VCaP (cell line): ENCODE measurements at regions not wholly inside any gene's neighbourhood (a gene's known extent, or its start where the extent isn't known, plus 50 kb on each side); places are given as distances from the start of the nearest gene placed in this dataset.

Experiments
- H3K27ac ChIP-seq: fragments of 450-650 bp; 2 replicates; pipeline ENCODE4 v1.5.1; 2017
- TF ChIP-seq, protein P1 (sequence below): fragments of 450-650 bp; conservative IDR thresholded peaks from 2 replicates; pipeline ENCODE4 v1.5.1; 2017; ENCODE audit warnings: mild to moderate bottlenecking, moderate library complexity

DNA sequence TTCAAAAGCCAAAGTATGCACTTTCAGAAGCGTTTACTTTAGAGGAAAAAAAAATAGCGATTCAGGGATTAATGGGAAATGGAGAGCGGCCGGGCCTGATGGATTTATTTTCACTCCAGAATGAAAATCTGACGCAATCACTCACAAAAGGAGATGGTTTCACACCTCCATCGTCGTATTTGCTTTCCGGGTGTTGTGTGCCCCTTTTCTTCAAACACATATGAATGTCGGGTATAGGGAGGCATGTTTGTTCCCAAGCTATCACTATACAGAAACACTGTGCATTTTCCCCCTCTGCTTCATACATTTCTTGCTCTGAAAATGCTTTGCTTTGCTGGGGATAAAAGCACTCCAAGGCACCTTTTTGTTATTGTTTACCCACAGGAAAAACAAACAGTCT, 562.2 kb upstream of the ZFHX3 start:
- TF ChIP-seq, protein P1, sequence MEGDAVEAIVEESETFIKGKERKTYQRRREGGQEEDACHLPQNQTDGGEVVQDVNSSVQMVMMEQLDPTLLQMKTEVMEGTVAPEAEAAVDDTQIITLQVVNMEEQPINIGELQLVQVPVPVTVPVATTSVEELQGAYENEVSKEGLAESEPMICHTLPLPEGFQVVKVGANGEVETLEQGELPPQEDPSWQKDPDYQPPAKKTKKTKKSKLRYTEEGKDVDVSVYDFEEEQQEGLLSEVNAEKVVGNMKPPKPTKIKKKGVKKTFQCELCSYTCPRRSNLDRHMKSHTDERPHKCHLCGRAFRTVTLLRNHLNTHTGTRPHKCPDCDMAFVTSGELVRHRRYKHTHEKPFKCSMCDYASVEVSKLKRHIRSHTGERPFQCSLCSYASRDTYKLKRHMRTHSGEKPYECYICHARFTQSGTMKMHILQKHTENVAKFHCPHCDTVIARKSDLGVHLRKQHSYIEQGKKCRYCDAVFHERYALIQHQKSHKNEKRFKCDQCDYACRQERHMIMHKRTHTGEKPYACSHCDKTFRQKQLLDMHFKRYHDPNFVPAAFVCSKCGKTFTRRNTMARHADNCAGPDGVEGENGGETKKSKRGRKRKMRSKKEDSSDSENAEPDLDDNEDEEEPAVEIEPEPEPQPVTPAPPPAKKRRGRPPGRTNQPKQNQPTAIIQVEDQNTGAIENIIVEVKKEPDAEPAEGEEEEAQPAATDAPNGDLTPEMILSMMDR = no peak
- no peak overlapping the region for H3K27ac ChIP-seq

DNA sequence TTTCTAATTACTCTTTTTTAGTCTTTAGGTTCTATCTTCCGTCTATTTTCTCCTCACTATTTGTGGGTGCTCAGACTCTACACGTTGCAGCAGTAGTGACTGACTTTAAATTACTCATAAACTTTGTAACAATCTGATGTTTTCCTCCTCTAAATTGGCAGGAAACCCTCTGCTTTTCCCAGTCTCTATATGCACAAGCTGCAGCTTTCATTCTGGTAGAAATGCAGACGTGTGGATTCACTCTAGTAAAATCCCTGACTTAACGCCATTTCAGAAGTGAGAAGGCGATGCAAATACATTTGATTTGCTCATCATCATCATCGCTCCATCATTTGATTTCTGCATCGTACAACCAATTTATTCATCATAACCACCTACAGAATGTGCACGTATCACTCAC, 561.0 kb upstream of the ZFHX3 start:
- TF ChIP-seq, protein P1 = no peak
- no peak overlapping the region for H3K27ac ChIP-seq

DNA sequence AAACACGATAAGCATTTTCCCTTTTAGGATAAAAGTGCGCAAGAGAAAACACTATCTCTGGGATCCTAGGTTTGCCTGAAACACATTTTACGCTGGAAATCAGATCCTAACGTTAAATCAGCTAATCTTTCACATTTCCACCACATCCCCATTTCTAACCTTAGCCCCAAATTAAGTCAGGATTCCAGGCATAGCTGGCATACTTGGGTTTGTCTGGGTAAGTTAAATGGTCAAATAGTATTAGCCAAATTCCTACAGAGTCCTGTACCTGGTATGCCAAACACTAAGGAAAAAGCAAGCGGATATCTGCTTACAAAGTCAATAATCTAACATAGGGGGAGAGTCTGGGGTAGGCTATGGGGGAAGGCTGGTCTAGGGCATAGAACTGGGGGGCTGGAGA, 557.4 kb upstream of the ZFHX3 start:
- TF ChIP-seq, protein P1 = no peak
- no peak overlapping the region for H3K27ac ChIP-seq

DNA sequence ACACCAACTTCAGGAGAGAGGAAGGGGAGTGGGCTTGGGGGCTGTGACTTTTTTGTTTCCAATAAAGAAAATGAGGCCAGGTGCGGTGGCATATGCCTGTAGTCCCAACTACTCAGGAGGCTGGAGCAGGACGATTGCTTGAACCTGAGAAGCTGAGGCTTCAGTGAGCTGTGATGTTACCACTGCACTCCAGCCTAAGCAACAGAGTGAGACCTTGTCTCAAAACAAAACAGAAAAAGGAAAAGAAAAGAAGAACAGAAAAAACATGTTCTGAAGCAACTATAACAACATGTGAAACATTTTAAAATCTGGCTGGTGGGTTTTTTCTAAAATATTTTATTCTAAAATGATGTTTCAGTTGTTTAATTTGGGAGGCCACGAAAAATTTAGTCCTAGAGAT, 554.0 kb upstream of the ZFHX3 start:
- TF ChIP-seq, protein P1 = no peak

DNA sequence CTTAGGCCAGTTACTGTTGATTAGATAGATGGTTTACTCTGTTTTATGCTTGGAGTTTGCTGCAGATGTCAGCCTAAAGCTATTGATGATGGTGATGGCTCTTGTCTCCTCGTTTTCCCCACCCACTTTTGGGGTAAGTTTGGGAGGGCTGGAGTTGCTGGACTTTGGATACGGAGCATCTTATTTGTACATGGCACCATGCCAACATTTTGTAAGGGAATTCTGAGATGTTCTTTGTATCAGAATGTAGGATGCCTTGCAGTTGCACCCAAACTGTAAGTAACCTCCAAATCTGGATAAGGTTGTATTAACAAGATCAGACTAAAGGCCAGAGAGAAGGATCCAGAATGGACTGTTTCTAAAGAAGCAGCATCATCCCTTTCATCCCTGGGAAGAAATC, 551.9 kb upstream of the ZFHX3 start:
- no peak overlapping the region for H3K27ac ChIP-seq
- TF ChIP-seq, protein P1 = no peak

More for the DNA sequence above, 554.0 kb upstream of the ZFHX3 start:
- no peak overlapping the region for H3K27ac ChIP-seq

DNA sequence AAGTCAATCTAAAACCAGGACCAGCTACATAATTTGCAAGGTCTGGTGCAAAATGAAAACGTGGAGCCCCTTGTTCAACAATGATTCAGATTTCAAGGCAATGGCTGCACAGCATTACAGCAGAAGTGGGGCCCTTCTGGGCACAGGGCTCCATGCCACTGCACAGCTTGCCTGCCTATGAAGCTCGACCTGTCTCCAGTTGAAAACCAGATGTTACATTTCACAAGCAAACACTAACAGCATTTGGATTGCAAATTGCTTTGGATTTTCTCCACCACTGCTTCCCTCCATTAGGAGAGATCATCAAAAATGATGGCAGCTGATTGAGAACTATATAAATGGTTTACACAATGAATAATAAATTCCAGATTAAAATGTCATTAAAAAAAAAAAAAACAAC, 551.4 kb upstream of the ZFHX3 start:
- TF ChIP-seq, protein P1 = no peak
- no peak overlapping the region for H3K27ac ChIP-seq

DNA sequence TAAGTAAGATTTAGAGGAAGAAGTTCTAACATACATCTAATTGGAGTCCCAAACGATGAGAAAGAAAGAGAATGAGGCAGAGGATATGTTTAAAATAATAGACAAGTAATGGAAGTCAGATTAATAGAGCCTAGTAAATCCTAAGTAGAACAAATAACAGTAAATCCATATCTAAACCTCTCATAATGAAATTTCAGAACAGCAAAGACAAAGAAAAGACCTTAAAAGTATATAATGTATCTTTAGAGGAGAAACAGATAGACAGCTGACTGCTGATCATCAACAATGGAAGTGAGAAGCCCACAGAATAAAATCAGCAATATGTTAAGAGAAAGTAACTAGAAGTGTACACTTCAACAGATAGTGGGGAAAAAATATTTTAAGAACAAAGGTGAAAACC, 536.2 kb upstream of the ZFHX3 start:
- TF ChIP-seq, protein P1 = no peak
- no peak overlapping the region for H3K27ac ChIP-seq
